Type B pancreatic cell (in vitro differentiated cells): ENCODE measurements at regions not wholly inside any gene's neighbourhood (a gene's known extent, or its start where the extent isn't known, plus 50 kb on each side); places are given as distances from the start of the nearest gene placed in this dataset.

Source experiments
- DNase-seq: peaks from one replicate; pipeline ENCODE4 v3.0.0; 2021; ENCODE audit warnings: mixed read lengths; ENCODE audit not compliant: unreplicated experiment; ENCODE audit errors: extremely low spot score
- H3K27ac Mint-ChIP-seq: 2 replicates; pipeline ENCODE4 v1.8.0; 2021; ENCODE audit warnings: mild to moderate bottlenecking, mixed read lengths
- H3K27me3 Mint-ChIP-seq: 2 replicates; pipeline ENCODE4 v1.8.0; 2021; ENCODE audit warnings: mixed read lengths
- H3K36me3 Mint-ChIP-seq: 2 replicates; pipeline ENCODE4 v1.8.0; 2021; ENCODE audit warnings: mixed read lengths
- H3K4me1 Mint-ChIP-seq: one replicate; pipeline ENCODE4 v1.8.0; 2021; ENCODE audit warnings: mixed read lengths; ENCODE audit not compliant: unreplicated experiment
- H3K4me3 Mint-ChIP-seq: 2 replicates; pipeline ENCODE4 v1.8.0; 2021; ENCODE audit warnings: mild to moderate bottlenecking, mixed read lengths
- H3K9me3 Mint-ChIP-seq: 2 replicates; pipeline ENCODE4 v1.8.0; 2021; ENCODE audit warnings: mixed read lengths
- CTCF ChIP-seq: fragments of 200-600 bp; sonication (generic); conservative IDR thresholded peaks from 2 replicates; pipeline ENCODE4 v1.5.0; 2021; ENCODE audit warnings: antibody characterized with exemption, mild to moderate bottlenecking

GRCh38 chr2:215489288-215489848 is 53.5 kb upstream of the FN1 start:
- H3K9me3 Mint-ChIP-seq, result peaks cover 5% of the 10 kb centered on the region
- no peaks in the 10 kb centered on the region for H3K27me3 Mint-ChIP-seq
- no peak for DNase-seq
- H3K27ac Mint-ChIP-seq, result no peak overlapping the region
- TF ChIP-seq CTCF, result no peak
- no peak overlapping the region for H3K4me3 Mint-ChIP-seq
- H3K4me1 Mint-ChIP-seq, result no peaks in the 10 kb centered on the region
- no peaks in the 10 kb centered on the region for H3K36me3 Mint-ChIP-seq

DNA sequence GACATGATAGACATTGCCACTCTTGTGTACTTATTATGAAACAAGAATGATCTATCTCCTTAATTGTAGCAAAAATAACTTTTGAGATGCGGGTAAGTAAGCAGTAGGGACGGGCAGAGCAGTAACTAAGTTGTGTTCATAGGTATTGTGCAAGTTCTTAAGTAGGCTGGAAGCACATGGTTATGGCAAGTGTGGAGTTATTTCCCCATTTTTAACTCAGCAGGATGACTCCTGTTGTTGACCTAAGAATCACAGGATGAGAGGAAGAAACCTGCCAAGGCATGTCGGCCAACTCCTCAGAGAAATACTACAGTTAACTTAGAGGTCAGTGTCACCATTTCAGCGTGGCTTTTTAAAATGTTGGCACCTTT is 51.1 kb upstream of the FN1 start:
- Mint-ChIP-seq H3K27me3 (no peaks in the 10 kb centered on the region), H3K36me3 (no peaks in the 10 kb centered on the region), H3K4me3 (no peak overlapping the region), H3K9me3 (peaks cover 5% of the 10 kb centered on the region), H3K27ac (no peak overlapping the region), H3K4me1 (no peaks in the 10 kb centered on the region)
- no peak for DNase-seq
- no peak for TF ChIP-seq CTCF

DNA sequence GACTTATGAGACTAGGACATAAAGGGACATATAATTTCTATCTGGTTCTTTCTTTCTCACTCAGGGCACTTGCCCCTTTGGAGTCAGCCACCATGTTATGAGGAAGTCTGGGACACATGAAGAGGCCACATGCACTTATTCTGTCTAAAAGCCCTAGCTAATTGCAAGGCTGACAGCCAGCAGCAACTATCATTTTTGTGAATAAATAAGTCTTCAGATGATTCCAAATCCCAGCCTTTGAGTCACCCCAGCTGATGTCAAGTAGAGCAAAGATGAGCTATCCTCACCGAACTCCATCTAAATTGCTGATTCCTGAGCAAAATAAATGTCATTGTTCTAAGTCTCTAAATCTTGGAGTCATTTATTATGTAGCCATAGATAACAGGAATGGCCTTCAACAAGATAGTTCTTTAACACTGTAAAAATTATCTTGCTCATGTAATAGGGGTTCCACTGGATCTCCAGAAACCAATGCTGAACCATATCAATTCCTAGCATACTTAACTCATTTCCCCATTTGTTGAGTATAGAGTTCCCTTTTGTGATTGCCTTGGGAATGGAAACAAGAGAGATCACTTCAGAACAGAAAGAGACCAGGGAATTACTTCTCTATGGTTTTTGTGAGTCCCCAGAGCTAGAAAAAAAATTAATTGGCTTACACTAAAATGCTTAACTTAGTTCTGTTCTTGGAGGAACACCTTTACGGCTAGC is 50.6 kb upstream of the FN1 start:
- H3K27me3 Mint-ChIP-seq, result no peaks in the 10 kb centered on the region
- no peak overlapping the region for H3K27ac Mint-ChIP-seq
- no peak overlapping the region for H3K4me3 Mint-ChIP-seq
- DNase-seq, result no peak
- H3K9me3 Mint-ChIP-seq, result peaks cover 5% of the 10 kb centered on the region
- H3K36me3 Mint-ChIP-seq, result no peaks in the 10 kb centered on the region
- TF ChIP-seq CTCF, result no peak
- H3K4me1 Mint-ChIP-seq, result no peaks in the 10 kb centered on the region
